ENCODE measurements at regions not wholly inside any gene's neighbourhood (a gene's known extent, or its start where the extent isn't known, plus 50 kb on each side); places are given as distances from the start of the nearest gene placed in this dataset.
"Not testable (repeated sequence)": the region's sequence is repeated elsewhere in the genome, so short reads cannot be mapped to it uniquely, and the experiment has no call there.

- FAIRE-seq (no peak), DNase-seq (ENCODE audit: insufficient read length, low spot score) (no peak)
These were observed 50.4 kb upstream of the RAPH1 start for GRCh38 chr2:203585516-203585915.

- DNase-seq (ENCODE audit: insufficient read length, low spot score), result no peak
- no peak for FAIRE-seq
These were observed 51.1 kb upstream of the RAPH1 start for GRCh38 chr2:203586206-203586605.

DNA sequence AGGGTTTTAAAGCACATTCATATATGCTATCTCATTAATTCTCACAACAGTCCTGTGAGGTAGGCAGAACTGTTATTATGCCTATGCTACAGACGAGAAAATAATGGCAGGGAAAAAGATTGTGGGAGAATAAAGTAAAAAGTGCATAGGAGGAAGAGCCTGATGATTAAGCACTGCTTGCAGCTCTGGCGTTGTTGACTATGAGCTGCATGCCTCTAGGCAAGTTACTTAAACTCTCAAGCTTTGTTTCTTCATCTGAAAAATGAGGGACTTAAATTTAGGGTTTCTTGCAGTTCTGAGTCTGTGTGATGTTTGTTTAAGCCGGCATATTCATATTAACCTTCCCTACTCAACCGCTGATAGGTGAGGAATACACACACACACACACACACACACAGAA lies 51.6 kb upstream of the RAPH1 start:
- DNase-seq (ENCODE audit: insufficient read length, low spot score) (no peak), FAIRE-seq (no peak)

- DNase-seq (ENCODE audit: insufficient read length, low spot score), result no peak
- FAIRE-seq, result no peak
These were observed 55.4 kb upstream of the RAPH1 start for GRCh38 chr2:203590496-203590895.

- FAIRE-seq (no peak), DNase-seq (ENCODE audit: insufficient read length, low spot score) (no peak)
These were observed 56.5 kb upstream of the RAPH1 start for GRCh38 chr2:203591642-203592041.

DNA sequence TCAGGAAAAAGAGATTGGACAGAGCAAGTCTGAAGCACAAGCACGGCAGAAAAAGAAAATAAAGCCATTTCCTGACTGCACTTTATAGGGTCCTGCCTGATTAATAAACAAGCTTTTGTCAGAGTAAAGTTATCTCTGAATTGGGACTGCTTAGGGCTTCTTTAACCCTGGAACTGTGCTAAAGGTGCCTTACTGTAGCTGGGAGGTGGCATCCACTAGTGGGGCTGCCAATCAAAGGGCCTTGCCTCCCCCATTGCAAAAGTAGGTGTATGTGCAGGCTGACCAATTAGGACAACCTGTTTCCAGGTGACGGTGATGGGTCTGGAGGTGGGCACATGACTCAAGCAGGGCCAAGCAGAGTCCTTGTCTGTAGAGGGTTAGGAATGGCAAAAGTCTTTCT lies 57.4 kb upstream of the RAPH1 start:
- FAIRE-seq (no peak), DNase-seq (ENCODE audit: insufficient read length, low spot score) (no peak)

GRCh38 chr2:203594541-203594940 lies 59.4 kb upstream of the RAPH1 start:
- no peak for FAIRE-seq
- peak; percentile 35 for DNase-seq (ENCODE audit: insufficient read length, low spot score)

DNA sequence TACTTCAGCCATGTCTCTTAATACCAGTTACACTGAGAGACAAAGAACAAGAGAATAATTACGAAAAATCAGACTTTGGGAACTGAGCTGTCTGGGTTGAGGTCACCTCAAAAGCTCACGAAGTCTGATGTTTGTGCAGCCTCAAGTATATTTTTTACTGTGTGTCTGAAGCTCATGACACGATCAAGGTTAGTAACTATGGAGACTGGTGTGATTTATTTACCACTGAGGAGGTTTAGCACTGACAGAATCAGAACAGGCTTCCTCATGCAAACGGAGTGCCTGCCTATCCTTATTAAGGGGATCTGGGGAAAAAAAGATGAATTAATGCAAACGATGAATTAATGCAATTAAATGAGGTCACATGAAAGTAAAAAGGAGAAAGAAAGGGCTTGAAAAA lies 61.1 kb upstream of the RAPH1 start:
- FAIRE-seq, result no peak

DNA sequence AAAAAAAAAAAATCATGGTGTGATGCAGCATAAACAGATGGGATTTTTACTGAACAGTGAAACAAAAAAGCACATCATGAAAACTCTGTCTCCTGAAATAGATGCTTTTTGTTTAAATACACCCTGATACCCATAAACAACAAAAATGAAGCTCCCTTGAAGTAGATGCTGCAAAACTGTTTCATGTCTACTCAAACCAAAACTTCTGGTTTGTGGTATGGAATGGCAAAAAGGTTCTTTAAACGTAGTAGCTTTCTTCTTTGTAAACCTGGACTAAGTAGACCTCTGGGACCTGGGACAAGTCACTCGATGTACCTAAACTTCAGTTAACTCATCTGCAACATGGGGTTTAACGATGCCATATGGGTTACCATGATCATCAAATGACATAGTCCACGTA lies 64.4 kb upstream of the RAPH1 start:
- no peak for FAIRE-seq

More for the DNA sequence above, 61.1 kb upstream of the RAPH1 start:
- no peak for DNase-seq (ENCODE audit: insufficient read length, low spot score)

DNA sequence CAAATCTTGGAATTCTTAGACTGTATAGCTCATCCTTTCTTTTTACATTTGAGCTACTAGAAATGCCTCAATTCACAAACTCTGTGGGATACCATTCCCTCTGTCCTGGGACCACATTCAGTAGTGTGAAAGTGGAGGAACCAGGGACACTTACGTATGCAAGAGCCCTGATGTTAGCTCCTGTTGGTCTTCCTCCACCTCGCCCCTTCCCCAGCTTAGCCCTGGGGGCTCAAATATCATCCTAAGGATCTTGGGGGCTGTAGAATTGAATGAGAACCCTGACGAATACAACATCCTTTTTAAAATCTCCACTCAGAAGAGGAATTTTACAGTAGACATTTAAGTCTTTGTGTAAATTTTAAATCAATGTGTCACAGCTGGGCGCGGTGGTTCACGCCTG lies 65.2 kb upstream of the RAPH1 start:
- no peak for FAIRE-seq
- no peak for DNase-seq (ENCODE audit: insufficient read length, low spot score)

More for the DNA sequence above, 64.4 kb upstream of the RAPH1 start:
- DNase-seq (ENCODE audit: insufficient read length, low spot score), result no peak

DNA sequence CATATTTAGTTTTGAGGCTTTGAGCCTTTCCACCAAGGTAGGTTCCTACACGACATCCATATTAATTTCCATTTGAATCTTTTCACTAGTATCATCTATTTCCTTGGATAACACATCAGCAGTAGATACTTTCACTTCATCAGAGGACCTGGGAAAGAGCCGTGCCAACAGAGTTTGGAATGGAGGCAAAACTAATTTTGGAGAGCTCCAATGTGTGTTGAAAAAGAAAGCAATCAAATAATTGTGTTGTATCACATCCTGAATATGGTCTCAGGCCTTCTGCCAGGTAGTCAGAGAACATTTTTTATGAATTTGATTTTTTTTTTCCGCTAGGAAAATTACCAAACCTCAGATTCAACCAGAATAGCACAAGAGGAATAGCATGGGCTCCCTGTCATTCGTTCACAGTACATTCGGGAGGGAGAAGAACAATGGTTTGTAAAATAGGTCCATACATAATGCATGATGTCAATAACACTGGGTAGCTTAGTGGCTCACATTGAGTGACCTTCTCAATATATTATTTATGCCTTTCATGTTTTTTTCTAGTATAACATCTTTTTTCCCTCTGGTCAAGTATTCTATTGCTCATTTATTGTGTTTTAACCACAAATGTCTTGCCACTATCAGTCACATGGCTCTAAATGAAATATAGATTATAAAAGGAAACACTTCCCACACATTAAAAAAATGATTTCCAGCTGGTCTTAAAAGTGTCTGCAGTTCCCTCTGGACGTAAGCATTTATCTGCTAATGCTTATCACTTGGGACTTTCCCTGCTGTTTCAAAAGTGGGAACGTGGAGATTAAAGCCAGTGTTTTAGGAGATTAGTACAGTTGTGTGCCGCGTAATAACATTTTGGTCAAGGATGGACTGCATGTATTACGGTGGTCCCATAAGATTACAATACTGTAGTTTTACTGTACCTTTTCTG lies 68.6 kb upstream of the RAPH1 start:
- FAIRE-seq (no peak), DNase-seq (ENCODE audit: insufficient read length, low spot score) (no peak)

DNA sequence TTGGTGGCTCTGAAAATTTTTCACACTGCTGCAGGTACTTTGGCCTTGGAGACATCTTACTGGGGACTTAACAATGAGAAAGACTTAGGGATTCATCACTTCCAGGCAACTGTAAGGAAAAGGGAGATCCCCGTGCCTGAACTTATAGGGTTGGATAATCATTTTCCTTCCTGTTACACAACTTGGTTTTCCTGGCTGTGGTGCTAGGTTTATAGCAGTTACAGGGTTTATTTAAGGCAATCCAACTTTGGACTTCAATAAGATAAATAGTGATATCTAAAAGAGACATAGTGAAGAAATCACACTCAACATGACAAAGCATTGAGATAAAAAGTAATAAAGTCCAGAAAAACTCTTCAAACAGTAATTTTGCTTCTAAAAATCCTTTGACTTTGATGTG lies 70.2 kb upstream of the RAPH1 start:
- DNase-seq (ENCODE audit: insufficient read length, low spot score) (no peak), FAIRE-seq (no peak)

- no peak for FAIRE-seq
- no peak for DNase-seq (ENCODE audit: insufficient read length, low spot score)
These were observed 71.0 kb upstream of the RAPH1 start for GRCh38 chr2:203606051-203606450.

GRCh38 chr2:203610558-203610957 lies 75.5 kb upstream of the RAPH1 start:
- no peak for FAIRE-seq
- DNase-seq (ENCODE audit: insufficient read length, low spot score), result no peak

- FAIRE-seq (no peak), DNase-seq (ENCODE audit: insufficient read length, low spot score) (no peak)
These were observed 77.1 kb upstream of the RAPH1 start for GRCh38 chr2:203612246-203612645.

DNA sequence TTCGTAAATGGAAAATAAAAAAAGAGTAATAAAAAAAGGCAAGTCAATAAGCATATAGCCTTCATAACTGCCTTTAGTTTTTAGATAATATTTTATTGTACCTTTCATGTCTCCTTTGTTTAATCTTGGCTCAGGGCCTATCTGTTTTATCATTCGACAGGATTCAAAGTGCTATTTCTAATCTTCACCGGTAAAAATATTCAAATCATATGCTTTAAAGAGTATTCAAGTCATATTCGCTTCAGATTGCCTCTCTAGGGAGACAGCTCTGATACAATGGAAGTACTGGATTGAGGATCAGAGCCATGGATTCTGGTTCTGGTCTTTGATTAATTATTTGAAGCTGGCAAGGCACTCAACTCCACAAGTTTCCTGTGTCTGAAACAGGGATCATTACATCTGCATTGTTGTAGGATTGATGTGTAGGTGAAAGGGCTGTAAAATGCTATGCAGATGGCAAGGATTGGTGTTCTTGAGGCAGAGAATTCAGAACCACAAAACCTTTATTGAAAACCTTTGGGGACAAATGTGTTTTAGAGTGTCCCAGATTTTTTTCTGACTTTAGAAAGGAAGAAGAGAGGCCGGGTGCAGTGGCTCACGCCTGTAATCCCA lies 84.3 kb upstream of the RAPH1 start:
- FAIRE-seq (no peak), DNase-seq (ENCODE audit: insufficient read length, low spot score) (no peak)

- FAIRE-seq (no peak), DNase-seq (ENCODE audit: insufficient read length, low spot score) (no peak)
These were observed 84.4 kb upstream of the CD28 start for GRCh38 chr2:203621981-203622515.

DNA sequence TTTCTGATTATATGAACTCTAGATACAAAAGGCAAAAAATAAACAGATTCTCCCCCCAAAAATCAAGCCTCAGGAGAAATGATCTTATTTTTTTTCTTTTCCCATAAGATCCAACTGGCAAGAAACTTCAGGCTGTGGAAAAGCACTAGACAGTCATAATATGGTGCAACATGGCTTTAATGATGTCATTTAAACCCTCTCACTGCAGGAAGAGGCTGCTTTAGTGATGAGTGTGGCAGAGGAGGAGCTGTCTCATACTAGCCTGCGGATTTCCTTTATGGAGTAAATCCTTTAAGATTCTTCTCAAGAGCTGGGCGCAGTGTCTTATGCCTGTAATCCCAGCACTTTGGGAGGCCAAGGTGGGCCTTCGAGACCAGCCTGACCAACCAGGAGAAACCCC lies 83.3 kb upstream of the CD28 start:
- FAIRE-seq (no peak), DNase-seq (ENCODE audit: insufficient read length, low spot score) (peak; percentile 78)

DNA sequence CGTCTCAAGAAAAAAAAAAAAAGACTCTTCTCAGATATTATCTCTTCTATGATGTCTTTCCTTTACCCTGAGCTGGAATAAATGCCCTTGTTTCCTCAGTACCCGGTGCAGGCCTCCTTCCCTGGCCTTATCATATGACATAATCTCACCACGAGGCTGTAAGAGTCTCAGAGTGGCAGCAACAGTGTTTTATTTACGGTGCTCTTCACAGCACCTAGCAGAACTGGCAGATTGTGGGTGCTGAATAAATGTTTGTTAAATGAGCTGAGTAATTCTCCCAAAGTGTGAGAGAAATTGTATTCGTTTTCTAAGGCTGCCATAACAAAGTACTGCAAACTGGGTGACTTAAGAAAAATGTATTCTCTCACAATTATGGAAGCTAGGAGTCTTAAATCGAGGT lies 82.8 kb upstream of the CD28 start:
- DNase-seq (ENCODE audit: insufficient read length, low spot score), result peak; percentile 14
- no peak for FAIRE-seq

- no peak for FAIRE-seq
- no peak for DNase-seq (ENCODE audit: insufficient read length, low spot score)
These were observed 80.7 kb upstream of the CD28 start for GRCh38 chr2:203625701-203626100.

- not testable (repeated sequence) for FAIRE-seq; DNase-seq (ENCODE audit: insufficient read length, low spot score)
These were observed 80.2 kb upstream of the CD28 start for GRCh38 chr2:203626247-203626646.

All from HTR-8/SVneo (cell line).